ENCODE measurements at regions not wholly inside any gene's neighbourhood (a gene's known extent, or its start where the extent isn't known, plus 50 kb on each side); places are given as distances from the start of the nearest gene placed in this dataset.

GRCh38 chr10:29924436-29924835 is 134.9 kb downstream of the JCAD start:
- no peak for DNase-seq

GRCh38 chr10:29923416-29923965 is 135.9 kb downstream of the JCAD start:
- DNase-seq, result no peak

GRCh38 chr10:29922892-29923291 is 136.5 kb downstream of the JCAD start:
- DNase-seq, result no peak

- DNase-seq, result no peak
Measured at GRCh38 chr10:29922226-29922625, 137.2 kb downstream of the JCAD start.

- no peak for DNase-seq
Measured at GRCh38 chr10:29921071-29921446, 138.3 kb downstream of the JCAD start.

- no peak for DNase-seq
Measured at GRCh38 chr10:29920408-29921070, 138.8 kb downstream of the JCAD start.

- no peak for DNase-seq
Measured at GRCh38 chr10:29918623-29919400, 140.6 kb downstream of the JCAD start.

- no peak for DNase-seq
Measured at GRCh38 chr10:29917311-29917710, 142.1 kb downstream of the JCAD start.

GRCh38 chr10:29916669-29917068 is 142.7 kb downstream of the JCAD start:
- DNase-seq, result no peak

- no peak for DNase-seq
Measured at GRCh38 chr10:29914986-29915785, 144.2 kb downstream of the JCAD start.

- DNase-seq, result peak; percentile 70 to 83
Measured at GRCh38 chr10:29908962-29909361, 150.4 kb downstream of the JCAD start.

GRCh38 chr10:29900865-29901264 is 158.5 kb downstream of the JCAD start:
- no peak for DNase-seq

GRCh38 chr10:29897999-29898716 is 161.2 kb downstream of the JCAD start:
- no peak for DNase-seq

GRCh38 chr10:29897430-29897829 is 162.0 kb downstream of the JCAD start:
- no peak for DNase-seq

GRCh38 chr10:29896053-29896452 is 163.3 kb downstream of the JCAD start:
- no peak for DNase-seq

- no peak for DNase-seq
Measured at GRCh38 chr10:29895456-29895855, 163.9 kb downstream of the JCAD start.

- no peak for DNase-seq
Measured at GRCh38 chr10:29888321-29888720, 171.1 kb downstream of the JCAD start.

- DNase-seq, result no peak
Measured at GRCh38 chr10:29886299-29886698, 173.1 kb downstream of the JCAD start.

- DNase-seq, result no peak
Measured at GRCh38 chr10:29883231-29883630, 176.2 kb downstream of the JCAD start.

GRCh38 chr10:29882766-29883165 is 176.6 kb downstream of the JCAD start:
- DNase-seq, result no peak

- DNase-seq, result no peak
Measured at GRCh38 chr10:29881811-29882210, 177.6 kb downstream of the JCAD start.

- no peak for DNase-seq
Measured at GRCh38 chr10:29881336-29881771, 178.0 kb downstream of the JCAD start.

- no peak for DNase-seq
Measured at GRCh38 chr10:29880856-29881255, 178.5 kb downstream of the JCAD start.
